A549 (cell line): ENCODE measurements at regions not wholly inside any gene's neighbourhood (a gene's known extent, or its start where the extent isn't known, plus 50 kb on each side); places are given as distances from the start of the nearest gene placed in this dataset.
A peak's percentile ranks its signal among the peaks of the same experiment; 100 is the strongest.

Experiments used
- ATAC-seq, 2 experiments: fragments of 200-7000 bp in 1 of 2; fragments of >200 bp in 1 of 2; cut with Nextera tagmentation in 1 of 2; cut with Tn5 transposase in 1 of 2; 3 replicates each; pipeline versions ENCODE4 v1.8.0 to v1.9.1; 2018 to 2020; ENCODE audit warnings: mild to moderate bottlenecking in 1 of 2, moderate library complexity in 1 of 2
- CTCF ChIA-PET: fragments of 300-600 bp; sonication (Branson Sonifier 250); formaldehyde crosslinking; extraction: SDS; loops from one replicate; lab custom pipeline; 2021; ENCODE audit warnings: antibody characterized with exemption, inconsistent platforms; lab: Yijun Ruan, JAX
- POLR2A ChIA-PET: fragments of 350-600 bp; formaldehyde crosslinking; extraction: SDS; loops from one replicate; lab custom pipeline; 2021; ENCODE audit warnings: antibody characterized with exemption, inconsistent platforms; lab: Yijun Ruan, JAX
- DNase-seq, 2 experiments: peaks; one replicate each; pipeline versions ENCODE4 v3.0.0 to v3.0.0-alpha.2; 2011 to 2016; ENCODE audit warnings: low read depth in 1 of 2, low spot score in 1 of 2
- FAIRE-seq: peaks from 2 replicates; lab custom pipeline; 2011; peaks lifted over from hg19 to GRCh38; lab: Jason Lieb, UNC
- H3K27ac ChIP-seq, 2 experiments: fragments of >200 bp; sonication (Bioruptor Twin); formaldehyde crosslinking; 3 replicates each; pipeline ENCODE4 v1.5.1; 2016 to 2017
- H3K4me1 ChIP-seq: fragments of >200 bp; sonication (Bioruptor Twin); formaldehyde crosslinking; 3 replicates; pipeline ENCODE4 v1.6.1; 2016
- H3K4me2 ChIP-seq: fragments of >200 bp; sonication (Bioruptor Twin); formaldehyde crosslinking; 3 replicates; pipeline ENCODE4 v1.6.1; 2016
- H3K4me3 ChIP-seq: fragments of >200 bp; sonication (Bioruptor Twin); formaldehyde crosslinking; 3 replicates; pipeline ENCODE4 v1.5.1; 2016
- H3K9me3 ChIP-seq: fragments of >200 bp; sonication (Bioruptor Twin); formaldehyde crosslinking; 3 replicates; pipeline ENCODE4 v1.6.1; 2016
- CEBPB ChIP-seq, 2 experiments: fragments of >200 bp in 1 of 2; sonication (Bioruptor Twin) in 1 of 2; formaldehyde crosslinking in 1 of 2; IDR thresholded peaks; 2 replicates each; pipeline ENCODE4 v1.6.1; 2012 to 2016
- CHD2 ChIP-seq: fragments of 150-350 bp; IDR thresholded peaks from 2 replicates; pipeline ENCODE4 v1.6.1; 2014; ENCODE audit warnings: low read length; ENCODE audit not compliant: partially characterized antibody
- CHD4 ChIP-seq: fragments of 200-600 bp; sonication (generic); IDR thresholded peaks from 2 replicates; pipeline ENCODE4 v1.6.1; 2016; ENCODE audit warnings: antibody characterized with exemption, mild to moderate bottlenecking, borderline replicate concordance
- EHF ChIP-seq: fragments of 250-450 bp; sonication (Bioruptor Pico); IDR thresholded peaks from 2 replicates; pipeline ENCODE4 v1.5.0; 2020; ENCODE audit warnings: mild to moderate bottlenecking
- ESRRA ChIP-seq: fragments of 150-350 bp; IDR thresholded peaks from 2 replicates; pipeline ENCODE4 v1.6.1; 2014; ENCODE audit warnings: mild to moderate bottlenecking, low read length, borderline replicate concordance
- FOSB ChIP-seq: fragments of 250-450 bp; sonication (Bioruptor Pico); IDR thresholded peaks from 2 replicates; pipeline ENCODE4 v1.5.0; 2020; ENCODE audit warnings: mild to moderate bottlenecking, moderate library complexity
- HDAC2 ChIP-seq: fragments of 200-600 bp; sonication (generic); IDR thresholded peaks from 2 replicates; pipeline ENCODE4 v1.6.1; 2016
- HEYL ChIP-seq: fragments of 250-450 bp; sonication (Bioruptor Pico); IDR thresholded peaks from 2 replicates; pipeline ENCODE4 v1.8.0; 2021; ENCODE audit warnings: mild to moderate bottlenecking, moderate library complexity
- HOXB13 ChIP-seq: fragments of 250-450 bp; sonication (Bioruptor Pico); IDR thresholded peaks from 2 replicates; pipeline ENCODE4 v1.5.0; 2020; ENCODE audit warnings: low read depth, mild to moderate bottlenecking, moderate library complexity
- JUNB ChIP-seq: fragments of >200 bp; sonication (Bioruptor Twin); formaldehyde crosslinking; IDR thresholded peaks from 2 replicates; pipeline ENCODE4 v1.6.1; 2016
- KDM5A ChIP-seq: fragments of 200-600 bp; sonication (generic); IDR thresholded peaks from 2 replicates; pipeline ENCODE4 v1.6.1; 2016; ENCODE audit warnings: antibody characterized with exemption, mild to moderate bottlenecking
- MAFK ChIP-seq: fragments of 450-650 bp; IDR thresholded peaks from 2 replicates; pipeline ENCODE4 v1.6.1; 2014; ENCODE audit not compliant: partially characterized antibody
- MYC ChIP-seq: IDR thresholded peaks from 2 replicates; pipeline ENCODE4 v1.6.1; 2012; ENCODE audit warnings: mild to moderate bottlenecking, inconsistent platforms, low read length, improper control_type of control experiment, borderline replicate concordance
- NPAS2 ChIP-seq: fragments of 250-450 bp; sonication (Bioruptor Pico); IDR thresholded peaks from 2 replicates; pipeline ENCODE4 v1.8.0; 2022; ENCODE audit warnings: mild to moderate bottlenecking, moderate library complexity, borderline replicate concordance
- POLR2A ChIP-seq: IDR thresholded peaks from 2 replicates; pipeline ENCODE4 v1.6.1; 2012; ENCODE audit warnings: mild to moderate bottlenecking, low read length
- RCOR1 ChIP-seq: fragments of 150-350 bp; IDR thresholded peaks from 2 replicates; pipeline ENCODE4 v1.6.1; 2014; ENCODE audit warnings: antibody characterized with exemption, low read length, low read depth
- RFX5 ChIP-seq: fragments of 450-650 bp; IDR thresholded peaks from 2 replicates; pipeline ENCODE4 v1.7.1; 2014; ENCODE audit warnings: antibody characterized with exemption, mild to moderate bottlenecking, moderate library complexity
- TFCP2L1 ChIP-seq: fragments of 250-450 bp; sonication (Bioruptor Pico); IDR thresholded peaks from 2 replicates; pipeline ENCODE4 v1.5.0; 2021; ENCODE audit warnings: mild to moderate bottlenecking
- TP53 ChIP-seq: fragments of 250-450 bp; sonication (Bioruptor Pico); IDR thresholded peaks from 2 replicates; pipeline ENCODE4 v1.5.0; 2021; ENCODE audit warnings: mild to moderate bottlenecking, moderate library complexity
- ZC3H11A ChIP-seq: fragments of 450-650 bp; IDR thresholded peaks from 2 replicates; pipeline ENCODE4 v1.6.1; 2014; ENCODE audit warnings: antibody characterized with exemption, mild to moderate bottlenecking
- ZFP36 ChIP-seq: fragments of 450-650 bp; IDR thresholded peaks from 2 replicates; pipeline ENCODE4 v1.6.1; 2014; ENCODE audit warnings: borderline replicate concordance; ENCODE audit not compliant: partially characterized antibody
- ZNF302 ChIP-seq: fragments of 250-450 bp; sonication (Bioruptor Pico); IDR thresholded peaks from 2 replicates; pipeline ENCODE4 v1.9.0; 2021; ENCODE audit warnings: inconsistent platforms, mild to moderate bottlenecking, moderate library complexity
- ZSCAN20 ChIP-seq: fragments of 250-450 bp; sonication (Bioruptor Pico); IDR thresholded peaks from 2 replicates; pipeline ENCODE4 v1.8.0; 2022; ENCODE audit warnings: mild to moderate bottlenecking, moderate library complexity
- WGBS: methylation state at CpG from one replicate; pipeline ENCODE4 v1.1.6; 2017; ENCODE audit errors: missing lambda C conversion rate; 5-methylcytosine and 5-hydroxymethylcytosine counted together
- TF ChIP-seq, protein P1 (sequence below): IDR thresholded peaks from 2 replicates; pipeline ENCODE4 v1.6.1; 2012
- TF ChIP-seq, protein P2 (sequence below): fragments of 150-350 bp; IDR thresholded peaks from 2 replicates; pipeline ENCODE4 v1.6.1; 2014; ENCODE audit warnings: low read depth, mild to moderate bottlenecking, low read length
- TF ChIP-seq, protein P3 (sequence below): fragments of >200 bp; sonication (Bioruptor Twin); formaldehyde crosslinking; IDR thresholded peaks from 3 replicates; pipeline ENCODE4 v1.5.1; 2016
- TF ChIP-seq, protein P4 (sequence below): fragments of 250-450 bp; sonication (Bioruptor Pico); IDR thresholded peaks from 2 replicates; pipeline ENCODE4 v1.5.0; 2020; ENCODE audit warnings: low read depth, mild to moderate bottlenecking, moderate library complexity
- TF ChIP-seq, protein P5 (sequence below): fragments of >200 bp; sonication (Bioruptor Twin); formaldehyde crosslinking; IDR thresholded peaks from 3 replicates; pipeline ENCODE4 v1.6.1; 2016

DNA sequence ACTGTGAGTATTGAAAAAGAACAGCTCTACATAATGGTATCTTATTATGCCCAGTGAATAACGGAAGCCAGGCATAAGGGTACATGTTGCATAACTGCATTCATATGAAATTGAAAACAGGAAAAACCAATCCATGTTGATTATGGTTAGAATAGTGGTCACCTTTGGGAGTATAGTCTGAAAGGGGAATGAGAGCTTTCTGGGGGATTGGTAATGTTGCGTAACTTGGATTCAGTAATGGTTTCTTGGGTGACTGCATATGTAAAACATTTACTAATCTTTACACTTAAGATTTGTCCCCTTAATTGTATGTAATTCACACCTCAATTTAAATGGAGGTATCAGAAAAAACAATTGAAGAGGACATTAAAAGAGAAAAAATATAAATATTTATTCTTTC is 292.1 kb downstream of the LMO4 start:
- no peak for ATAC-seq
- DNase-seq, result no peak
- Histone ChIP-seq H3K9me3 (no peaks in the 10 kb centered on the region), H3K4me1 (no peaks in the 10 kb centered on the region), H3K27ac (no peak overlapping the region), H3K4me2 (no peak overlapping the region), H3K4me3 (no peak overlapping the region)
- ChIA-PET CTCF (no interaction called here), POLR2A (no interaction called here)
- FAIRE-seq, result no peak
- TF ChIP-seq CEBPB (IDR thresholded peaks at IDR 0.05) (peak in 1 of 2 experiments; percentile 6; a peak in 1 of 4 replicates), ZC3H11A (no peak)
- 96% methylated on average over 2 of the region's 2 CpGs for WGBS

DNA sequence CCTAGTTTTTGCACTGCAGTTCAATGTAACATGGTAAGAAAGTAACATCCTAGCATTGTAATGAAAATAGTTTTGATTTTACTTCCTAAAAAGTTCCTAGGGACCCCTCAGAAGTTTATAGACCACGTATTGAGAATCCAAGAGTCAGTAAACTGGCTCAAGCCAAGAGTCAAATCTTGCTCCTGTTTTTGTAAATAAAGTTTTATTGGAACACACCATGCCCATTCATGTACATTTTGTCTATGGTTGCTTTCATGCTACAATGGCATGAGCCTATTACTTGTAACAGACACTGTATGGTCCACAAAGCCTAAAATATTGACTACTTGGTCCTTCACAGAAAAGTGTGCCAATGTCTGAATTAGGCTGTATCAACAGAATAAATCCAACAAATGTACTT is 301.0 kb downstream of the LMO4 start:
- no peak for ATAC-seq
- 45% methylated on average over 1 of the region's 1 CpG for WGBS

DNA sequence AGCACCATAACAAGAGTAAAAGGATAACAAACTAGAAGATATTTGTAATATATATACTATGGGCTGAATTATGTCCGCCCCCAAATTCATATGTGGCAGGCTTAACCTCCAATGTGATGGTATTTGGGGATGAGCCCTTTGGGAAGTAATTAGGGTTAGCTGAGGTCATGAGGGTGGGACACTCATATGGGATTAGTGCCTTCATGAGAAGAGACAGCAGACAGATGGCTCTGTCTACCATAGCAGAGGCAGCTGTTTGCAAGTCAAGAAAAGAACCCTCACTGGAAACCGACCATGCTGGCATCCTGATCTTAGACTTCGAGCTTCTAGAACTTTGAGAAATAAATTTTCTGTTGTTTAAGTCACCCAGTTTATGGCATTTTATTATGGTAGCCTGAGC is 303.6 kb downstream of the LMO4 start:
- TF ChIP-seq NPAS2 (CRISPR knock-in tag), result no peak
- TF ChIP-seq CHD2, result no peak
- no peak for TF ChIP-seq ESRRA
- TF ChIP-seq RCOR1, result no peak
- TF ChIP-seq JUNB, result no peak
- TF ChIP-seq, protein P1, sequence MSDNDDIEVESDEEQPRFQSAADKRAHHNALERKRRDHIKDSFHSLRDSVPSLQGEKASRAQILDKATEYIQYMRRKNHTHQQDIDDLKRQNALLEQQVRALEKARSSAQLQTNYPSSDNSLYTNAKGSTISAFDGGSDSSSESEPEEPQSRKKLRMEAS, result no peak
- TF ChIP-seq, protein P2, sequence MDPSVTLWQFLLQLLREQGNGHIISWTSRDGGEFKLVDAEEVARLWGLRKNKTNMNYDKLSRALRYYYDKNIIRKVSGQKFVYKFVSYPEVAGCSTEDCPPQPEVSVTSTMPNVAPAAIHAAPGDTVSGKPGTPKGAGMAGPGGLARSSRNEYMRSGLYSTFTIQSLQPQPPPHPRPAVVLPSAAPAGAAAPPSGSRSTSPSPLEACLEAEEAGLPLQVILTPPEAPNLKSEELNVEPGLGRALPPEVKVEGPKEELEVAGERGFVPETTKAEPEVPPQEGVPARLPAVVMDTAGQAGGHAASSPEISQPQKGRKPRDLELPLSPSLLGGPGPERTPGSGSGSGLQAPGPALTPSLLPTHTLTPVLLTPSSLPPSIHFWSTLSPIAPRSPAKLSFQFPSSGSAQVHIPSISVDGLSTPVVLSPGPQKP, result no peak
- TF ChIP-seq, protein P3, sequence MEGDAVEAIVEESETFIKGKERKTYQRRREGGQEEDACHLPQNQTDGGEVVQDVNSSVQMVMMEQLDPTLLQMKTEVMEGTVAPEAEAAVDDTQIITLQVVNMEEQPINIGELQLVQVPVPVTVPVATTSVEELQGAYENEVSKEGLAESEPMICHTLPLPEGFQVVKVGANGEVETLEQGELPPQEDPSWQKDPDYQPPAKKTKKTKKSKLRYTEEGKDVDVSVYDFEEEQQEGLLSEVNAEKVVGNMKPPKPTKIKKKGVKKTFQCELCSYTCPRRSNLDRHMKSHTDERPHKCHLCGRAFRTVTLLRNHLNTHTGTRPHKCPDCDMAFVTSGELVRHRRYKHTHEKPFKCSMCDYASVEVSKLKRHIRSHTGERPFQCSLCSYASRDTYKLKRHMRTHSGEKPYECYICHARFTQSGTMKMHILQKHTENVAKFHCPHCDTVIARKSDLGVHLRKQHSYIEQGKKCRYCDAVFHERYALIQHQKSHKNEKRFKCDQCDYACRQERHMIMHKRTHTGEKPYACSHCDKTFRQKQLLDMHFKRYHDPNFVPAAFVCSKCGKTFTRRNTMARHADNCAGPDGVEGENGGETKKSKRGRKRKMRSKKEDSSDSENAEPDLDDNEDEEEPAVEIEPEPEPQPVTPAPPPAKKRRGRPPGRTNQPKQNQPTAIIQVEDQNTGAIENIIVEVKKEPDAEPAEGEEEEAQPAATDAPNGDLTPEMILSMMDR, result no peak
- TF ChIP-seq EHF (CRISPR knock-in tag), result no peak
- TF ChIP-seq MAFK, result no peak
- TF ChIP-seq, protein P4, sequence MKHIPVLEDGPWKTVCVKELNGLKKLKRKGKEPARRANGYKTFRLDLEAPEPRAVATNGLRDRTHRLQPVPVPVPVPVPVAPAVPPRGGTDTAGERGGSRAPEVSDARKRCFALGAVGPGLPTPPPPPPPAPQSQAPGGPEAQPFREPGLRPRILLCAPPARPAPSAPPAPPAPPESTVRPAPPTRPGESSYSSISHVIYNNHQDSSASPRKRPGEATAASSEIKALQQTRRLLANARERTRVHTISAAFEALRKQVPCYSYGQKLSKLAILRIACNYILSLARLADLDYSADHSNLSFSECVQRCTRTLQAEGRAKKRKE, result no peak
- TF ChIP-seq HEYL (CRISPR knock-in tag), result no peak
- no peak for TF ChIP-seq HDAC2
- no peak for TF ChIP-seq MYC
- no peak for TF ChIP-seq TFCP2L1
- TF ChIP-seq CHD4, result no peak
- TF ChIP-seq TP53 (CRISPR knock-in tag), result no peak
- no peaks in the 10 kb centered on the region for H3K9me3 ChIP-seq
- WGBS, result 67% methylated on average over 3 of the region's 3 CpGs
- no peak for DNase-seq
- ChIA-PET CTCF (interaction anchor here (0.7 kb wide), 1 partner anchor 298 kb away, joined by 3 read pairs; no protein-coding TSS in a partner anchor), POLR2A (no interaction called here)
- no peak overlapping the region for H3K4me2 ChIP-seq
- H3K4me3 ChIP-seq, result no peak overlapping the region
- no peak for FAIRE-seq
- ATAC-seq, result no peak
- no peaks in the 10 kb centered on the region for H3K4me1 ChIP-seq
- no peak overlapping the region for H3K27ac ChIP-seq

More for the DNA sequence above, 301.0 kb downstream of the LMO4 start:
- DNase-seq (no peak), FAIRE-seq (no peak)
- no peaks in the 10 kb centered on the region for H3K9me3 ChIP-seq
- ChIA-PET POLR2A (no interaction called here), CTCF (no interaction called here)
- TF ChIP-seq ZFP36, result no peak
- TF ChIP-seq, protein P3, result no peak
- no peak for TF ChIP-seq KDM5A
- TF ChIP-seq POLR2A, result no peak
- no peak for TF ChIP-seq ESRRA
- no peak for TF ChIP-seq NPAS2 (CRISPR knock-in tag)
- TF ChIP-seq ZSCAN20, result no peak
- no peak for TF ChIP-seq EHF (CRISPR knock-in tag)
- no peak for TF ChIP-seq TP53 (CRISPR knock-in tag)
- no peak for TF ChIP-seq RFX5
- no peak for TF ChIP-seq FOSB (CRISPR knock-in tag)
- no peak for TF ChIP-seq HOXB13 (CRISPR knock-in tag)
- no peak for TF ChIP-seq ZNF302 (CRISPR knock-in tag)
- TF ChIP-seq HEYL (CRISPR knock-in tag), result no peak
- TF ChIP-seq, protein P5, sequence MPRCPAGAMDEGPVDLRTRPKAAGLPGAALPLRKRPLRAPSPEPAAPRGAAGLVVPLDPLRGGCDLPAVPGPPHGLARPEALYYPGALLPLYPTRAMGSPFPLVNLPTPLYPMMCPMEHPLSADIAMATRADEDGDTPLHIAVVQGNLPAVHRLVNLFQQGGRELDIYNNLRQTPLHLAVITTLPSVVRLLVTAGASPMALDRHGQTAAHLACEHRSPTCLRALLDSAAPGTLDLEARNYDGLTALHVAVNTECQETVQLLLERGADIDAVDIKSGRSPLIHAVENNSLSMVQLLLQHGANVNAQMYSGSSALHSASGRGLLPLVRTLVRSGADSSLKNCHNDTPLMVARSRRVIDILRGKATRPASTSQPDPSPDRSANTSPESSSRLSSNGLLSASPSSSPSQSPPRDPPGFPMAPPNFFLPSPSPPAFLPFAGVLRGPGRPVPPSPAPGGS, result no peak
- H3K4me3 ChIP-seq, result no peak overlapping the region
- H3K27ac ChIP-seq, result no peak overlapping the region
- H3K4me2 ChIP-seq, result no peak overlapping the region
- no peaks in the 10 kb centered on the region for H3K4me1 ChIP-seq
